ENCODE measurements at regions not wholly inside any gene's neighbourhood (a gene's known extent, or its start where the extent isn't known, plus 50 kb on each side); places are given as distances from the start of the nearest gene placed in this dataset.
"Not testable (repeated sequence)": the region's sequence is repeated elsewhere in the genome, so short reads cannot be mapped to it uniquely, and the experiment has no call there.

- in situ Hi-C loops (cut with MboI; ENCODE audit: low pct_ligation_motif_present in 1 of 4, low pct_unique_long_range_greater_than_20kb in 1 of 4, low sequenced_read_pairs in 3 of 4) = no loop called here
- H3K36me3 ChIP-seq = no peaks in the 10 kb centered on the region
- peaks cover 0 to 6% of the 10 kb centered on the region in 2 donors for H3K9me3 ChIP-seq
- no peaks in the 10 kb centered on the region for H3K27me3 ChIP-seq
- no peak for DNase-seq
- no peak overlapping the region for H3K27ac ChIP-seq
- intact Hi-C loops (cut with DNase I; ENCODE audit: low total_unique reads) = no loop called here
- TF ChIP-seq POLR2A (IDR thresholded peaks at IDR 0.05) (no peak), POLR2AphosphoS5 (IDR thresholded peaks at IDR 0.05) (no peak), CTCF (IDR thresholded peaks at IDR 0.05) (no peak), EP300 (IDR thresholded peaks at IDR 0.05; ENCODE audit: low read depth) (no peak)
- H3K4me3 ChIP-seq = no peak overlapping the region
- WGBS, 2 donors (ENCODE audit: low coverage in 1 of 2) = 85% methylated on average over 8 of the region's 9 CpGs; no CpG with 5 or more reads in 1 of the 2 donors
- H3K4me1 ChIP-seq = no peaks in the 10 kb centered on the region
Observed at GRCh38 chr9:65400886-65401285, 115.9 kb upstream of the FOXD4L5 start.

GRCh38 chr9:65397763-65398719 is 113.0 kb upstream of the FOXD4L5 start:
- H3K9me3 ChIP-seq; DNase-seq; in situ Hi-C loops (cut with MboI; ENCODE audit: low pct_ligation_motif_present in 1 of 4, low pct_unique_long_range_greater_than_20kb in 1 of 4, low sequenced_read_pairs in 3 of 4); H3K27ac ChIP-seq; H3K4me1 ChIP-seq; H3K27me3 ChIP-seq; H3K36me3 ChIP-seq; H3K4me3 ChIP-seq; intact Hi-C loops (cut with DNase I; ENCODE audit: low total_unique reads): not testable (repeated sequence)
- WGBS, 2 donors (ENCODE audit: low coverage in 1 of 2) = 87 to 89% methylated on average over 15 to 30 of the region's 42 CpGs

GRCh38 chr9:65397226-65397625 is 112.2 kb upstream of the FOXD4L5 start:
- 86% methylated on average over 20 of the region's 20 CpGs; no CpG with 5 or more reads in 1 of the 2 donors for WGBS, 2 donors (ENCODE audit: low coverage in 1 of 2)
- H3K9me3 ChIP-seq; H3K27ac ChIP-seq; H3K4me3 ChIP-seq; H3K36me3 ChIP-seq; H3K27me3 ChIP-seq; H3K4me1 ChIP-seq; DNase-seq; in situ Hi-C loops (cut with MboI; ENCODE audit: low pct_ligation_motif_present in 1 of 4, low pct_unique_long_range_greater_than_20kb in 1 of 4, low sequenced_read_pairs in 3 of 4); intact Hi-C loops (cut with DNase I; ENCODE audit: low total_unique reads): not testable (repeated sequence)

GRCh38 chr9:65396601-65397000 is 111.6 kb upstream of the FOXD4L5 start:
- WGBS, 2 donors (ENCODE audit: low coverage in 1 of 2) = 77 to 90% methylated on average over 5 to 10 of the region's 10 CpGs
- H3K27me3 ChIP-seq; H3K4me1 ChIP-seq; H3K9me3 ChIP-seq; H3K27ac ChIP-seq; H3K36me3 ChIP-seq; intact Hi-C loops (cut with DNase I; ENCODE audit: low total_unique reads); H3K4me3 ChIP-seq; in situ Hi-C loops (cut with MboI; ENCODE audit: low pct_ligation_motif_present in 1 of 4, low pct_unique_long_range_greater_than_20kb in 1 of 4, low sequenced_read_pairs in 3 of 4); DNase-seq: not testable (repeated sequence)

GRCh38 chr9:65395789-65396188 is 110.8 kb upstream of the FOXD4L5 start:
- in situ Hi-C loops (cut with MboI; ENCODE audit: low pct_ligation_motif_present in 1 of 4, low pct_unique_long_range_greater_than_20kb in 1 of 4, low sequenced_read_pairs in 3 of 4); H3K9me3 ChIP-seq; H3K36me3 ChIP-seq; intact Hi-C loops (cut with DNase I; ENCODE audit: low total_unique reads); DNase-seq; H3K27ac ChIP-seq; H3K4me1 ChIP-seq; H3K27me3 ChIP-seq; H3K4me3 ChIP-seq: not testable (repeated sequence)
- WGBS, 2 donors (ENCODE audit: low coverage in 1 of 2) = 96 to 100% methylated on average over 1 to 9 of the region's 15 CpGs

GRCh38 chr9:65395121-65395520 is 110.1 kb upstream of the FOXD4L5 start:
- WGBS, 2 donors (ENCODE audit: low coverage in 1 of 2) = 82% methylated on average over 5 of the region's 25 CpGs; no CpG with 5 or more reads in 1 of the 2 donors
- H3K9me3 ChIP-seq; intact Hi-C loops (cut with DNase I; ENCODE audit: low total_unique reads); H3K4me1 ChIP-seq; in situ Hi-C loops (cut with MboI; ENCODE audit: low pct_ligation_motif_present in 1 of 4, low pct_unique_long_range_greater_than_20kb in 1 of 4, low sequenced_read_pairs in 3 of 4); H3K27me3 ChIP-seq; H3K36me3 ChIP-seq; H3K4me3 ChIP-seq; H3K27ac ChIP-seq; DNase-seq: not testable (repeated sequence)

GRCh38 chr9:65393111-65393810 is 108.3 kb upstream of the FOXD4L5 start:
- H3K9me3 ChIP-seq; H3K36me3 ChIP-seq; DNase-seq; in situ Hi-C loops (cut with MboI; ENCODE audit: low pct_ligation_motif_present in 1 of 4, low pct_unique_long_range_greater_than_20kb in 1 of 4, low sequenced_read_pairs in 3 of 4); H3K27me3 ChIP-seq; H3K4me3 ChIP-seq; intact Hi-C loops (cut with DNase I; ENCODE audit: low total_unique reads); H3K4me1 ChIP-seq; H3K27ac ChIP-seq: not testable (repeated sequence)
- WGBS, 2 donors (ENCODE audit: low coverage in 1 of 2) = 80 to 83% methylated on average over 10 to 12 of the region's 12 CpGs

GRCh38 chr9:65392611-65393010 is 107.6 kb upstream of the FOXD4L5 start:
- H3K36me3 ChIP-seq; H3K9me3 ChIP-seq; H3K4me3 ChIP-seq; in situ Hi-C loops (cut with MboI; ENCODE audit: low pct_ligation_motif_present in 1 of 4, low pct_unique_long_range_greater_than_20kb in 1 of 4, low sequenced_read_pairs in 3 of 4); H3K4me1 ChIP-seq; H3K27ac ChIP-seq; H3K27me3 ChIP-seq; intact Hi-C loops (cut with DNase I; ENCODE audit: low total_unique reads); DNase-seq: not testable (repeated sequence)
- 58 to 66% methylated on average over 3 to 4 of the region's 6 CpGs for WGBS, 2 donors (ENCODE audit: low coverage in 1 of 2)

GRCh38 chr9:65389710-65390109 is 104.7 kb upstream of the FOXD4L5 start:
- H3K36me3 ChIP-seq; H3K4me1 ChIP-seq; H3K27ac ChIP-seq; H3K9me3 ChIP-seq; intact Hi-C loops (cut with DNase I; ENCODE audit: low total_unique reads); in situ Hi-C loops (cut with MboI; ENCODE audit: low pct_ligation_motif_present in 1 of 4, low pct_unique_long_range_greater_than_20kb in 1 of 4, low sequenced_read_pairs in 3 of 4); H3K4me3 ChIP-seq; DNase-seq; H3K27me3 ChIP-seq: not testable (repeated sequence)
- 67 to 90% methylated on average over 4 to 10 of the region's 17 CpGs for whole genome bisulfite sequencing, 2 donors (ENCODE audit: low coverage in 1 of 2)
